ENCODE measurements at regions not wholly inside any gene's neighbourhood (a gene's known extent, or its start where the extent isn't known, plus 50 kb on each side); places are given as distances from the start of the nearest gene placed in this dataset.

- no CpG with 5 or more reads among the region's 2 CpGs for WGBS (ENCODE audit: extremely low coverage, insufficient coverage, insufficient read length)
- Histone ChIP-seq H3K4me3 (ENCODE audit: low read depth, low read length) (no peak overlapping the region), H3K4me2 (ENCODE audit: low read length) (no peak overlapping the region), H3K79me2 (ENCODE audit: control insufficient read depth, insufficient read depth, low read length, poor library complexity) (no peaks in the 10 kb centered on the region), H2BK120ac (ENCODE audit: insufficient read depth, low read length, poor library complexity) (no peak overlapping the region), H2AFZ (ENCODE audit: insufficient read depth, low read length, poor library complexity) (no peak overlapping the region), H3K9me3 (ENCODE audit: insufficient read depth, low read depth, low read length) (no peaks in the 10 kb centered on the region), H2BK12ac (ENCODE audit: low read length) (no peak overlapping the region), H3K36me3 (ENCODE audit: control insufficient read depth in 1 of 2, insufficient read depth in 2 of 2, low read length in 2 of 2) (no peaks in the 10 kb centered on the region), H3K4ac (ENCODE audit: low read depth, low read length) (no peak overlapping the region), H2BK5ac (ENCODE audit: low read depth, low read length, poor library complexity) (no peak overlapping the region), H3K4me1 (ENCODE audit: control insufficient read depth in 1 of 2, insufficient read depth in 2 of 2, low read length in 2 of 2) (no peaks in the 10 kb centered on the region), H3K9ac (ENCODE audit: low read length) (no peak overlapping the region), H3K23ac (ENCODE audit: low read length) (no peak overlapping the region), H4K8ac (ENCODE audit: low read depth, low read length) (no peak overlapping the region), H3K79me1 (ENCODE audit: low read length) (no peaks in the 10 kb centered on the region), H3K14ac (ENCODE audit: low read length) (no peak overlapping the region), H3K27me3 (ENCODE audit: insufficient read depth, low read length) (no peaks in the 10 kb centered on the region), H4K12ac (ENCODE audit: low read depth, low read length) (no peak overlapping the region), H3K18ac (ENCODE audit: low read length) (no peak overlapping the region), H3K27ac (ENCODE audit: low read depth, low read length) (no peak overlapping the region), H4K91ac (ENCODE audit: low read depth, low read length) (no peak overlapping the region), H2AK5ac (ENCODE audit: low read length) (no peak overlapping the region)
- no peak for DNase-seq
Measured at GRCh38 chr5:51194671-51195070, 188.6 kb upstream of the ISL1 start.

GRCh38 chr5:51201024-51201423, 182.2 kb upstream of the ISL1 start:
- Histone ChIP-seq H4K8ac (ENCODE audit: low read depth, low read length) (no peak overlapping the region), H2BK12ac (ENCODE audit: low read length) (no peak overlapping the region), H3K14ac (ENCODE audit: low read length) (no peak overlapping the region), H3K4me1 (ENCODE audit: control insufficient read depth in 1 of 2, insufficient read depth in 2 of 2, low read length in 2 of 2) (no peaks in the 10 kb centered on the region), H3K27ac (ENCODE audit: low read depth, low read length) (no peak overlapping the region), H3K79me2 (ENCODE audit: control insufficient read depth, insufficient read depth, low read length, poor library complexity) (no peaks in the 10 kb centered on the region), H3K27me3 (ENCODE audit: insufficient read depth, low read length) (no peaks in the 10 kb centered on the region), H3K36me3 (ENCODE audit: control insufficient read depth in 1 of 2, insufficient read depth in 2 of 2, low read length in 2 of 2) (no peaks in the 10 kb centered on the region), H2BK5ac (ENCODE audit: low read depth, low read length, poor library complexity) (no peak overlapping the region), H2AK5ac (ENCODE audit: low read length) (no peak overlapping the region), H3K23ac (ENCODE audit: low read length) (no peak overlapping the region), H2BK120ac (ENCODE audit: insufficient read depth, low read length, poor library complexity) (no peak overlapping the region), H2AFZ (ENCODE audit: insufficient read depth, low read length, poor library complexity) (no peak overlapping the region), H4K12ac (ENCODE audit: low read depth, low read length) (no peak overlapping the region), H3K4me2 (ENCODE audit: low read length) (no peak overlapping the region), H3K18ac (ENCODE audit: low read length) (no peak overlapping the region), H4K91ac (ENCODE audit: low read depth, low read length) (no peak overlapping the region), H3K9ac (ENCODE audit: low read length) (no peak overlapping the region), H3K9me3 (ENCODE audit: insufficient read depth, low read depth, low read length) (no peaks in the 10 kb centered on the region), H3K4me3 (ENCODE audit: low read depth, low read length) (no peak overlapping the region), H3K79me1 (ENCODE audit: low read length) (no peaks in the 10 kb centered on the region), H3K4ac (ENCODE audit: low read depth, low read length) (no peak overlapping the region)
- DNase-seq, result no peak
- WGBS (ENCODE audit: extremely low coverage, insufficient coverage, insufficient read length), result no CpG with 5 or more reads among the region's 6 CpGs

GRCh38 chr5:51201708-51202107, 181.5 kb upstream of the ISL1 start:
- H3K18ac ChIP-seq (ENCODE audit: low read length), result no peak overlapping the region
- no peak overlapping the region for H3K4me3 ChIP-seq (ENCODE audit: low read depth, low read length)
- no peak overlapping the region for H2BK5ac ChIP-seq (ENCODE audit: low read depth, low read length, poor library complexity)
- no peak overlapping the region for H4K91ac ChIP-seq (ENCODE audit: low read depth, low read length)
- H3K79me2 ChIP-seq (ENCODE audit: control insufficient read depth, insufficient read depth, low read length, poor library complexity), result no peaks in the 10 kb centered on the region
- no peak overlapping the region for H2BK12ac ChIP-seq (ENCODE audit: low read length)
- no peak overlapping the region for H2AFZ ChIP-seq (ENCODE audit: insufficient read depth, low read length, poor library complexity)
- H2BK120ac ChIP-seq (ENCODE audit: insufficient read depth, low read length, poor library complexity), result no peak overlapping the region
- no peaks in the 10 kb centered on the region for H3K27me3 ChIP-seq (ENCODE audit: insufficient read depth, low read length)
- H3K36me3 ChIP-seq (ENCODE audit: control insufficient read depth in 1 of 2, insufficient read depth in 2 of 2, low read length in 2 of 2), result no peaks in the 10 kb centered on the region
- no peak overlapping the region for H4K12ac ChIP-seq (ENCODE audit: low read depth, low read length)
- no peaks in the 10 kb centered on the region for H3K9me3 ChIP-seq (ENCODE audit: insufficient read depth, low read depth, low read length)
- no peak overlapping the region for H2AK5ac ChIP-seq (ENCODE audit: low read length)
- no peak overlapping the region for H3K23ac ChIP-seq (ENCODE audit: low read length)
- no peak overlapping the region for H3K4me2 ChIP-seq (ENCODE audit: low read length)
- no peak overlapping the region for H4K8ac ChIP-seq (ENCODE audit: low read depth, low read length)
- WGBS (ENCODE audit: extremely low coverage, insufficient coverage, insufficient read length), result no CpG with 5 or more reads among the region's 1 CpG
- H3K79me1 ChIP-seq (ENCODE audit: low read length), result no peaks in the 10 kb centered on the region
- H3K27ac ChIP-seq (ENCODE audit: low read depth, low read length), result no peak overlapping the region
- H3K4ac ChIP-seq (ENCODE audit: low read depth, low read length), result no peak overlapping the region
- no peaks in the 10 kb centered on the region for H3K4me1 ChIP-seq (ENCODE audit: control insufficient read depth in 1 of 2, insufficient read depth in 2 of 2, low read length in 2 of 2)
- no peak overlapping the region for H3K9ac ChIP-seq (ENCODE audit: low read length)
- H3K14ac ChIP-seq (ENCODE audit: low read length), result no peak overlapping the region
- DNase-seq, result no peak

- DNase-seq, result no peak
- Histone ChIP-seq H2BK12ac (ENCODE audit: low read length) (no peak overlapping the region), H3K14ac (ENCODE audit: low read length) (no peak overlapping the region), H4K8ac (ENCODE audit: low read depth, low read length) (no peak overlapping the region), H3K9ac (ENCODE audit: low read length) (no peak overlapping the region), H3K9me3 (ENCODE audit: insufficient read depth, low read depth, low read length) (no peaks in the 10 kb centered on the region), H2AFZ (ENCODE audit: insufficient read depth, low read length, poor library complexity) (no peak overlapping the region), H3K79me1 (ENCODE audit: low read length) (no peaks in the 10 kb centered on the region), H2AK5ac (ENCODE audit: low read length) (no peak overlapping the region), H3K4me3 (ENCODE audit: low read depth, low read length) (no peak overlapping the region), H3K4me2 (ENCODE audit: low read length) (no peak overlapping the region), H3K18ac (ENCODE audit: low read length) (no peak overlapping the region), H3K79me2 (ENCODE audit: control insufficient read depth, insufficient read depth, low read length, poor library complexity) (no peaks in the 10 kb centered on the region), H3K27ac (ENCODE audit: low read depth, low read length) (no peak overlapping the region), H2BK120ac (ENCODE audit: insufficient read depth, low read length, poor library complexity) (no peak overlapping the region), H3K4ac (ENCODE audit: low read depth, low read length) (no peak overlapping the region), H3K4me1 (ENCODE audit: control insufficient read depth in 1 of 2, insufficient read depth in 2 of 2, low read length in 2 of 2) (no peaks in the 10 kb centered on the region), H4K12ac (ENCODE audit: low read depth, low read length) (no peak overlapping the region), H4K91ac (ENCODE audit: low read depth, low read length) (no peak overlapping the region), H3K23ac (ENCODE audit: low read length) (no peak overlapping the region), H3K27me3 (ENCODE audit: insufficient read depth, low read length) (no peaks in the 10 kb centered on the region), H2BK5ac (ENCODE audit: low read depth, low read length, poor library complexity) (no peak overlapping the region), H3K36me3 (ENCODE audit: control insufficient read depth in 1 of 2, insufficient read depth in 2 of 2, low read length in 2 of 2) (no peaks in the 10 kb centered on the region)
- no CpG with 5 or more reads among the region's 2 CpGs for WGBS (ENCODE audit: extremely low coverage, insufficient coverage, insufficient read length)
Measured at GRCh38 chr5:51202161-51202560, 181.1 kb upstream of the ISL1 start.
